ENCODE measurements at regions not wholly inside any gene's neighbourhood (a gene's known extent, or its start where the extent isn't known, plus 50 kb on each side); places are given as distances from the start of the nearest gene placed in this dataset.

- no peak for TF ChIP-seq CTCF (IDR thresholded peaks at IDR 0.05)
- TF ChIP-seq POLR2AphosphoS5 (IDR thresholded peaks at IDR 0.05): no peak
Observed at GRCh38 chr4:125519371-125520146, 204.8 kb downstream of the FAT4 start.
